IMR-90 (cell line): ENCODE measurements at regions not wholly inside any gene's neighbourhood (a gene's known extent, or its start where the extent isn't known, plus 50 kb on each side); places are given as distances from the start of the nearest gene placed in this dataset.

ENCODE experiments used
- ATAC-seq: fragments of 200-7000 bp; cut with Tn5 transposase; 2 replicates; pipeline ENCODE4 v1.9.1; 2020; ENCODE audit warnings: low read depth, mild to moderate bottlenecking, moderate library complexity
- BruUV-seq: library from RNA; stranded (reverse); fragments of 400-500 nt; replicated peaks from 2 replicates; lab custom pipeline; 2021; lab: Mats Ljungman, UMichigan
- CTCF ChIA-PET: fragments of 300-600 bp; formaldehyde crosslinking; extraction: SDS; loops from one replicate; lab custom pipeline; 2021; ENCODE audit warnings: antibody characterized with exemption; lab: Yijun Ruan, JAX
- POLR2A ChIA-PET: fragments of 300-600 bp; sonication (Branson Sonifier 250); formaldehyde crosslinking; loops from one replicate; lab custom pipeline; 2022; ENCODE audit warnings: antibody characterized with exemption; ENCODE audit not compliant: unreplicated experiment; lab: Charles Lee
- DNase-seq: peaks from one replicate; pipeline ENCODE4 v3.0.0; 2013
- H2AFZ ChIP-seq: replicated peaks from 2 replicates; pipeline ENCODE3; 2013; ENCODE audit warnings: low read length, mild to moderate bottlenecking; ENCODE audit not compliant: poor library complexity
- H2AK5ac ChIP-seq: 2 replicates; pipeline ENCODE4 v1.6.1; 2013; ENCODE audit warnings: low read depth, low read length, inconsistent platforms
- H2AK9ac ChIP-seq: replicated peaks from 2 replicates; pipeline ENCODE3; 2013; ENCODE audit warnings: mild to moderate bottlenecking, low read depth, low read length, moderate library complexity; ENCODE audit not compliant: poor library complexity
- H2BK120ac ChIP-seq: 2 replicates; pipeline ENCODE4 v1.6.1; 2013; ENCODE audit warnings: low read depth, low read length, inconsistent platforms
- H2BK15ac ChIP-seq: 3 replicates; pipeline ENCODE4 v1.6.1; 2013; ENCODE audit warnings: low read depth, low read length, inconsistent platforms
- H2BK20ac ChIP-seq: 2 replicates; pipeline ENCODE4 v1.6.1; 2013; ENCODE audit warnings: low read depth, mild to moderate bottlenecking, inconsistent platforms, low read length, moderate library complexity
- H2BK5ac ChIP-seq: 2 replicates; pipeline ENCODE4 v1.6.1; 2013; ENCODE audit warnings: mild to moderate bottlenecking, low read depth, low read length, inconsistent platforms; ENCODE audit not compliant: poor library complexity, severe bottlenecking
- H3K14ac ChIP-seq: replicated peaks from 2 replicates; pipeline ENCODE4 v1.6.1; 2013; ENCODE audit warnings: low read depth, low read length, inconsistent platforms
- H3K18ac ChIP-seq: 2 replicates; pipeline ENCODE4 v1.6.1; 2013; ENCODE audit warnings: low read depth, low read length, control low read depth
- H3K23ac ChIP-seq: 2 replicates; pipeline ENCODE4 v1.6.1; 2013; ENCODE audit warnings: low read depth, low read length, inconsistent platforms
- H3K27ac ChIP-seq: 2 replicates; pipeline ENCODE4 v1.5.1; 2013; ENCODE audit warnings: mild to moderate bottlenecking, control low read depth, low read length; ENCODE audit not compliant: insufficient read depth
- H3K27me3 ChIP-seq: 2 replicates; pipeline ENCODE4 v1.6.1; 2013; ENCODE audit warnings: low read length; ENCODE audit not compliant: control insufficient read depth, insufficient read depth
- H3K36me3 ChIP-seq: 2 replicates; pipeline ENCODE4 v1.6.1; 2013; ENCODE audit warnings: low read length, mixed read lengths; ENCODE audit not compliant: control insufficient read depth, insufficient read depth
- H3K4ac ChIP-seq: 2 replicates; pipeline ENCODE4 v1.6.1; 2013; ENCODE audit warnings: low read depth, low read length, inconsistent platforms
- H3K4me1 ChIP-seq: 2 replicates; pipeline ENCODE4 v1.6.1; 2013; ENCODE audit warnings: low read length, mixed read lengths; ENCODE audit not compliant: control insufficient read depth, insufficient read depth
- H3K4me2 ChIP-seq: 2 replicates; pipeline ENCODE4 v1.6.1; 2013; ENCODE audit warnings: low read depth, mild to moderate bottlenecking, control low read depth, low read length, moderate library complexity
- H3K4me3 ChIP-seq: 2 replicates; pipeline ENCODE4 v1.5.1; 2013; ENCODE audit warnings: low read depth, mild to moderate bottlenecking, control low read depth, low read length, moderate library complexity; ENCODE audit not compliant: insufficient read depth
- H3K56ac ChIP-seq: 2 replicates; pipeline ENCODE4 v1.6.1; 2013; ENCODE audit warnings: low read length, inconsistent platforms; ENCODE audit not compliant: insufficient read depth; ENCODE audit errors: extremely low read depth
- H3K79me1 ChIP-seq, 2 experiments: 2 replicates each; pipeline ENCODE4 v1.6.1; 2013; ENCODE audit warnings: low read length in 2 of 2, inconsistent platforms in 1 of 2, low read depth in 1 of 2
- H3K9ac ChIP-seq: 2 replicates; pipeline ENCODE4 v1.6.1; 2013; ENCODE audit warnings: low read depth, low read length, control low read depth
- H3K9me1 ChIP-seq: 2 replicates; pipeline ENCODE4 v1.6.1; 2013; ENCODE audit warnings: low read length, inconsistent platforms; ENCODE audit not compliant: insufficient read depth
- H3K9me3 ChIP-seq: 2 replicates; pipeline ENCODE4 v1.6.1; 2013; ENCODE audit warnings: low read length; ENCODE audit not compliant: control insufficient read depth, insufficient read depth
- H4K20me1 ChIP-seq: 2 replicates; pipeline ENCODE4 v1.6.1; 2013; ENCODE audit warnings: low read length, inconsistent platforms; ENCODE audit not compliant: insufficient read depth
- H4K5ac ChIP-seq: 2 replicates; pipeline ENCODE4 v1.6.1; 2013; ENCODE audit warnings: mild to moderate bottlenecking, low read depth, low read length, control low read depth
- H4K8ac ChIP-seq, 2 experiments: 2 replicates each; pipeline ENCODE4 v1.6.1; 2013; ENCODE audit warnings: low read depth in 2 of 2, low read length in 2 of 2, control low read depth in 1 of 2, inconsistent platforms in 1 of 2
- H4K91ac ChIP-seq: 2 replicates; pipeline ENCODE4 v1.6.1; 2013; ENCODE audit warnings: low read depth, low read length, inconsistent platforms; ENCODE audit not compliant: insufficient read depth
- MXI1 ChIP-seq: IDR thresholded peaks from 2 replicates; pipeline ENCODE4 v1.6.1; 2012; ENCODE audit warnings: low read depth, mild to moderate bottlenecking, low read length, moderate library complexity, borderline replicate concordance
- WGBS, 2 experiments: methylation state at CpG; one replicate each; pipeline versions ENCODE4 v1.1.5 to v1.1.7; 2013; ENCODE audit warnings: missing lambda C conversion rate in 2 of 2; ENCODE audit not compliant: insufficient read length in 1 of 2; ENCODE audit errors: extremely low coverage in 2 of 2; 5-methylcytosine and 5-hydroxymethylcytosine counted together
- dilution Hi-C: fragments of 300-500 bp; cut with HindIII; formaldehyde crosslinking; loops from one replicate; pipeline ENCODE4 v1.14.3; 2018; ENCODE audit warnings: low sequenced_read_pairs; ENCODE audit not compliant: unreplicated experiment
- in situ Hi-C: fragments of 300-500 bp; cut with MboI; formaldehyde crosslinking; loops from 3 replicates; pipeline ENCODE4 v1.14.3; 2019; ENCODE audit warnings: low sequenced_read_pairs, inconsistent platforms, mixed read lengths
- intact Hi-C: fragments of 100-400 bp; cut with micrococcal nuclease; formaldehyde crosslinking; loops from 2 replicates; pipeline ENCODE4 v1.10.0; 2022

DNA sequence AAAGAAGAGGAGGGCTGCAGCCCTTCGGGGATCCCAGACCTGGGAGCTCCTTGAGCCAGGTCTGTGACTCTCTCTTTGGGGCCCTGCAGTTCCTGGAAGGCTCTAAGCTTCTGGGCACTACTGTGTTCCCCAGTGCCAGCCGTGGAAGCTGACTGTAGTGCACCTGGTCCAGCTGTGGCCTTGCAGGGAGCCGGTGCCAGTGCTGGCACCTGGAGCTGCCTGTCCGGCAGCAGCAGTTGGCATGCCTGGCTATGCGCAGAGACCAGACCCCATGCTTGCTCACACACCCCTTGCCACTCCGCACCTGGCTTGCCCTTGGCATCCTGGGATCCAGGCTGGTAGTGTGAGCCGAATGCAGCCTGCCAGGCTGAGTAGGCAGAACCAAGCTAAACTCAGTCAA, 91.0 kb upstream of the PUM3 start:
- Histone ChIP-seq H2AK9ac (no peak overlapping the region), H4K5ac (no peak overlapping the region), H3K4me3 (no peak overlapping the region), H4K91ac (no peak overlapping the region), H3K14ac (no peak overlapping the region), H2AFZ (no peak overlapping the region), H3K4me2 (no peak overlapping the region), H3K56ac (no peak overlapping the region), H3K9me3 (no peaks in the 10 kb centered on the region), H4K8ac (no peak overlapping the region), H2BK120ac (no peak overlapping the region), H3K9ac (no peak overlapping the region), H3K4ac (no peak overlapping the region), H4K20me1 (no peaks in the 10 kb centered on the region), H2BK5ac (no peak overlapping the region), H3K36me3 (no peaks in the 10 kb centered on the region), H3K79me1 (no peaks in the 10 kb centered on the region), H3K9me1 (no peaks in the 10 kb centered on the region), H3K23ac (no peak overlapping the region), H3K27ac (no peak overlapping the region), H3K27me3 (no peaks in the 10 kb centered on the region), H2AK5ac (no peak overlapping the region), H3K18ac (no peak overlapping the region), H3K4me1 (no peaks in the 10 kb centered on the region), H2BK20ac (no peak overlapping the region), H2BK15ac (no peak overlapping the region)
- BruUV-seq = no TSS peak
- TF ChIP-seq MXI1 = no peak
- CTCF ChIA-PET = no interaction called here
- intact Hi-C loops = no loop called here
- ATAC-seq (no peak), DNase-seq (no peak)
- POLR2A ChIA-PET = no interaction called here
- in situ Hi-C loops = no loop called here
- 77% methylated on average over 6 of the region's 7 CpGs; no CpG with 5 or more reads in 1 of the 2 experiments for WGBS, 2 experiments
- dilution Hi-C loops = no loop called here
